Activated T-cell treated with anti-CD3 and anti-CD28 coated beads, Interleukin-2, amount 50 U/mL, for 24 hours (primary cell): ENCODE measurements at regions not wholly inside any gene's neighbourhood (a gene's known extent, or its start where the extent isn't known, plus 50 kb on each side); places are given as distances from the start of the nearest gene placed in this dataset.

ENCODE experiments used
- DNase-seq: peaks from one replicate; pipeline ENCODE4 v3.0.0-alpha.2; 2020
- H3K27ac Mint-ChIP-seq: 2 replicates; pipeline ENCODE4 v1.8.0; 2020; ENCODE audit warnings: mild to moderate bottlenecking, mixed read lengths
- H3K27me3 Mint-ChIP-seq: 2 replicates; pipeline ENCODE4 v1.8.0; 2020; ENCODE audit warnings: mixed read lengths
- H3K36me3 Mint-ChIP-seq: 2 replicates; pipeline ENCODE4 v1.8.0; 2020; ENCODE audit warnings: low read depth, mixed read lengths
- H3K4me1 Mint-ChIP-seq: 2 replicates; pipeline ENCODE4 v1.8.0; 2020; ENCODE audit warnings: low read depth, mixed read lengths
- H3K4me3 Mint-ChIP-seq: 2 replicates; pipeline ENCODE4 v1.8.0; 2020; ENCODE audit warnings: mild to moderate bottlenecking, moderate library complexity, mixed read lengths
- H3K9me3 Mint-ChIP-seq: 2 replicates; pipeline ENCODE4 v1.8.0; 2020; ENCODE audit warnings: mixed read lengths

GRCh38 chr4:159430896-159431295, 328.0 kb downstream of the RAPGEF2 start:
- DNase-seq, result no peak
- Mint-ChIP-seq H3K9me3 (no peaks in the 10 kb centered on the region), H3K4me1 (peaks cover 11% of the 10 kb centered on the region), H3K36me3 (no peaks in the 10 kb centered on the region), H3K4me3 (no peak overlapping the region), H3K27ac (no peak overlapping the region), H3K27me3 (peaks cover 3% of the 10 kb centered on the region)

- Mint-ChIP-seq H3K4me3 (no peak overlapping the region), H3K36me3 (no peaks in the 10 kb centered on the region), H3K27ac (no peak overlapping the region), H3K27me3 (peaks cover 3% of the 10 kb centered on the region), H3K9me3 (no peaks in the 10 kb centered on the region), H3K4me1 (peaks cover 13% of the 10 kb centered on the region)
- DNase-seq, result no peak
These were observed 329.6 kb downstream of the RAPGEF2 start for GRCh38 chr4:159432436-159432835.

GRCh38 chr4:159433337-159433736, 330.5 kb downstream of the RAPGEF2 start:
- no peaks in the 10 kb centered on the region for H3K9me3 Mint-ChIP-seq
- H3K27ac Mint-ChIP-seq, result no peak overlapping the region
- H3K4me1 Mint-ChIP-seq, result peaks cover 13% of the 10 kb centered on the region
- H3K4me3 Mint-ChIP-seq, result no peak overlapping the region
- peaks cover 3% of the 10 kb centered on the region for H3K27me3 Mint-ChIP-seq
- DNase-seq, result no peak
- no peaks in the 10 kb centered on the region for H3K36me3 Mint-ChIP-seq

GRCh38 chr4:159434114-159434870, 331.4 kb downstream of the RAPGEF2 start:
- H3K9me3 Mint-ChIP-seq, result no peaks in the 10 kb centered on the region
- H3K4me1 Mint-ChIP-seq, result peaks cover 10% of the 10 kb centered on the region
- H3K27ac Mint-ChIP-seq, result no peak overlapping the region

GRCh38 chr4:159434871-159435241, 332.0 kb downstream of the RAPGEF2 start:
- H3K4me1 Mint-ChIP-seq, result peaks cover 9% of the 10 kb centered on the region
- H3K36me3 Mint-ChIP-seq, result no peaks in the 10 kb centered on the region
- DNase-seq, result no peak
- H3K27ac Mint-ChIP-seq, result no peak overlapping the region
- peaks cover 7% of the 10 kb centered on the region for H3K27me3 Mint-ChIP-seq
- H3K9me3 Mint-ChIP-seq, result no peaks in the 10 kb centered on the region
- no peak overlapping the region for H3K4me3 Mint-ChIP-seq

More at GRCh38 chr4:159434114-159434870, 331.4 kb downstream of the RAPGEF2 start:
- DNase-seq, result no peak
- H3K36me3 Mint-ChIP-seq, result no peaks in the 10 kb centered on the region
- H3K4me3 Mint-ChIP-seq, result no peak overlapping the region
- H3K27me3 Mint-ChIP-seq, result peaks cover 5% of the 10 kb centered on the region

GRCh38 chr4:159435561-159436023, 332.7 kb downstream of the RAPGEF2 start:
- peaks cover 7% of the 10 kb centered on the region for H3K4me1 Mint-ChIP-seq
- peaks cover 7% of the 10 kb centered on the region for H3K27me3 Mint-ChIP-seq
- H3K9me3 Mint-ChIP-seq, result no peaks in the 10 kb centered on the region
- DNase-seq, result no peak
- H3K36me3 Mint-ChIP-seq, result no peaks in the 10 kb centered on the region
- no peak overlapping the region for H3K27ac Mint-ChIP-seq
- H3K4me3 Mint-ChIP-seq, result no peak overlapping the region

- Mint-ChIP-seq H3K4me3 (no peak overlapping the region), H3K27ac (no peak overlapping the region), H3K9me3 (no peaks in the 10 kb centered on the region), H3K27me3 (peaks cover 17% of the 10 kb centered on the region), H3K36me3 (no peaks in the 10 kb centered on the region), H3K4me1 (no peaks in the 10 kb centered on the region)
- DNase-seq, result no peak
These were observed 341.1 kb downstream of the RAPGEF2 start for GRCh38 chr4:159443975-159444374.

- H3K36me3 Mint-ChIP-seq, result no peaks in the 10 kb centered on the region
- H3K4me3 Mint-ChIP-seq, result no peak overlapping the region
- H3K4me1 Mint-ChIP-seq, result no peaks in the 10 kb centered on the region
- H3K27ac Mint-ChIP-seq, result no peak overlapping the region
- no peak for DNase-seq
- H3K27me3 Mint-ChIP-seq, result peaks cover 14% of the 10 kb centered on the region
- H3K9me3 Mint-ChIP-seq, result no peaks in the 10 kb centered on the region
These were observed 341.8 kb downstream of the RAPGEF2 start for GRCh38 chr4:159444678-159445077.

- H3K4me3 Mint-ChIP-seq, result no peak overlapping the region
- no peaks in the 10 kb centered on the region for H3K9me3 Mint-ChIP-seq
- H3K36me3 Mint-ChIP-seq, result no peaks in the 10 kb centered on the region
- H3K4me1 Mint-ChIP-seq, result no peaks in the 10 kb centered on the region
- no peak overlapping the region for H3K27ac Mint-ChIP-seq
- peaks cover 14% of the 10 kb centered on the region for H3K27me3 Mint-ChIP-seq
- DNase-seq, result no peak
These were observed 342.8 kb downstream of the RAPGEF2 start for GRCh38 chr4:159445692-159446091.

GRCh38 chr4:159446266-159446976, 343.5 kb downstream of the RAPGEF2 start:
- H3K9me3 Mint-ChIP-seq, result no peaks in the 10 kb centered on the region
- peak; percentile 33 for DNase-seq
- H3K27me3 Mint-ChIP-seq, result peaks cover 14% of the 10 kb centered on the region
- no peak overlapping the region for H3K27ac Mint-ChIP-seq
- no peaks in the 10 kb centered on the region for H3K36me3 Mint-ChIP-seq
- no peak overlapping the region for H3K4me3 Mint-ChIP-seq
- no peaks in the 10 kb centered on the region for H3K4me1 Mint-ChIP-seq

- DNase-seq, result no peak
- H3K27me3 Mint-ChIP-seq, result peaks cover 14% of the 10 kb centered on the region
- no peaks in the 10 kb centered on the region for H3K9me3 Mint-ChIP-seq
- no peak overlapping the region for H3K4me3 Mint-ChIP-seq
- H3K36me3 Mint-ChIP-seq, result no peaks in the 10 kb centered on the region
- H3K27ac Mint-ChIP-seq, result no peak overlapping the region
- no peaks in the 10 kb centered on the region for H3K4me1 Mint-ChIP-seq
These were observed 344.4 kb downstream of the RAPGEF2 start for GRCh38 chr4:159447296-159447695.

GRCh38 chr4:159451006-159451405, 348.1 kb downstream of the RAPGEF2 start:
- Mint-ChIP-seq H3K4me3 (no peak overlapping the region), H3K9me3 (no peaks in the 10 kb centered on the region), H3K4me1 (peaks cover 1% of the 10 kb centered on the region), H3K36me3 (no peaks in the 10 kb centered on the region), H3K27ac (no peak overlapping the region), H3K27me3 (peaks cover 7% of the 10 kb centered on the region)
- no peak for DNase-seq

- H3K4me1 Mint-ChIP-seq, result peaks cover 1% of the 10 kb centered on the region
- no peaks in the 10 kb centered on the region for H3K36me3 Mint-ChIP-seq
- no peak overlapping the region for H3K27ac Mint-ChIP-seq
- peaks cover 2% of the 10 kb centered on the region for H3K27me3 Mint-ChIP-seq
- H3K9me3 Mint-ChIP-seq, result no peaks in the 10 kb centered on the region
- DNase-seq, result no peak
- no peak overlapping the region for H3K4me3 Mint-ChIP-seq
These were observed 352.9 kb downstream of the RAPGEF2 start for GRCh38 chr4:159455675-159456237.

GRCh38 chr4:159460371-159460770, 357.5 kb downstream of the RAPGEF2 start:
- Mint-ChIP-seq H3K27me3 (peaks cover 2% of the 10 kb centered on the region), H3K9me3 (peaks cover 18% of the 10 kb centered on the region), H3K4me1 (peaks cover 1% of the 10 kb centered on the region), H3K36me3 (no peaks in the 10 kb centered on the region), H3K4me3 (no peak overlapping the region), H3K27ac (no peak overlapping the region)
- no peak for DNase-seq

- Mint-ChIP-seq H3K27ac (no peak overlapping the region), H3K27me3 (peaks cover 7% of the 10 kb centered on the region), H3K4me3 (no peak overlapping the region), H3K4me1 (no peaks in the 10 kb centered on the region), H3K9me3 (peaks cover 18% of the 10 kb centered on the region), H3K36me3 (no peaks in the 10 kb centered on the region)
- DNase-seq, result no peak
These were observed 360.4 kb downstream of the RAPGEF2 start for GRCh38 chr4:159463235-159463634.
